ENCODE measurements at regions not wholly inside any gene's neighbourhood (a gene's known extent, or its start where the extent isn't known, plus 50 kb on each side); places are given as distances from the start of the nearest gene placed in this dataset.

DNA sequence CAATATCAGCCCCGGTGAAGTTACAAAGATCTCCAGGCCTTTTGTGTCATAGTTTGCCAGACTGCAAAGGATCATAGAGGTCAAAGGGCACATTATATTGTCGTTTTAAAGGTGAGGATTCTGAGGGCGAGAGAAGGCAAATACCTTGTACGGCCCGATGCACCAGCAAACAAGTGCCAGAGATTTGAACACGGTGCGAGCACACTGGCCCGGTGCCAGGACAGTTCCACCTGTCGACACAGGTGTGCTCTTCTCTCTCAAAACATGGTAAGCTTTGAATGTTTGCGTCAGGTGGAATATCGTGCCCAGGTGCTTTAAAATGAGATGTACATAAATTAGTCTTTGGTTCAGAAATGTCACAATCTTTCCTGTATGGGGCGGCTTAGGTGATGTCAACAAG lies 776.1 kb upstream of the ID2 start:
- H2AFZ ChIP-seq (ENCODE audit: insufficient read depth, low read length, poor library complexity), result no peak overlapping the region
- WGBS (ENCODE audit: extremely low coverage, insufficient coverage, insufficient read length), result no CpG with 5 or more reads among the region's 12 CpGs
- no peaks in the 10 kb centered on the region for H3K36me3 ChIP-seq (ENCODE audit: control insufficient read depth in 1 of 2, insufficient read depth in 2 of 2, low read length in 2 of 2)

DNA sequence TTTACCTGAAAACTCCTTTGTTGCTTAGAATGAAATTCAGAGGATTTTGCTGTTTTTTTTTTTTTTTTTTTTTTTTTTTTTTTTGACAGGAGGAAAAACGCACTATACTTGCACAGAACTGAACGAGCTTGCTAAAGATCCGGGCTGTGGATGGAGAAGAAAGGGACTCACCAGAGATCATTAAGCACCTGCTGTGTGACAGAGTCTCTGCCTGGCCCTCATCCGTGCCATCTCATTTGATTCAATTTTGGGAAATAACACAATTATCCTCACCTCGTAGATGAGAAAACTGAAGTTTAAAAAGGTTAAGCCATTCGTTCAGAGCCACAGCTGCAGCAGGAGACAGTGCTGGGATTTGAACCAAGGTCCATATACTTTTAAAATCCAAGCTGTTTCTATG lies 775.4 kb upstream of the ID2 start:
- no peak overlapping the region for H3K4me2 ChIP-seq (ENCODE audit: low read length)
- no peak overlapping the region for H3K9ac ChIP-seq (ENCODE audit: low read length)
- H3K27ac ChIP-seq (ENCODE audit: low read depth, low read length), result no peak overlapping the region
- no peaks in the 10 kb centered on the region for H3K79me1 ChIP-seq (ENCODE audit: low read length)
- H2BK5ac ChIP-seq (ENCODE audit: low read depth, low read length, poor library complexity), result no peak overlapping the region
- no peak for DNase-seq
- no peak overlapping the region for H3K18ac ChIP-seq (ENCODE audit: low read length)
- H2AK5ac ChIP-seq (ENCODE audit: low read length), result no peak overlapping the region
- no peak overlapping the region for H3K14ac ChIP-seq (ENCODE audit: low read length)
- WGBS (ENCODE audit: extremely low coverage, insufficient coverage, insufficient read length), result no CpG with 5 or more reads among the region's 6 CpGs
- H4K8ac ChIP-seq (ENCODE audit: low read depth, low read length), result no peak overlapping the region
- H2BK12ac ChIP-seq (ENCODE audit: low read length), result no peak overlapping the region
- H3K36me3 ChIP-seq (ENCODE audit: control insufficient read depth in 1 of 2, insufficient read depth in 2 of 2, low read length in 2 of 2), result no peaks in the 10 kb centered on the region
- no peaks in the 10 kb centered on the region for H3K9me3 ChIP-seq (ENCODE audit: insufficient read depth, low read depth, low read length)
- H3K79me2 ChIP-seq (ENCODE audit: control insufficient read depth, insufficient read depth, low read length, poor library complexity), result no peaks in the 10 kb centered on the region
- no peak overlapping the region for H2AFZ ChIP-seq (ENCODE audit: insufficient read depth, low read length, poor library complexity)
- H3K4ac ChIP-seq (ENCODE audit: low read depth, low read length), result no peak overlapping the region
- H3K4me1 ChIP-seq (ENCODE audit: control insufficient read depth in 1 of 2, insufficient read depth in 2 of 2, low read length in 2 of 2), result no peaks in the 10 kb centered on the region
- no peak overlapping the region for H4K91ac ChIP-seq (ENCODE audit: low read depth, low read length)
- H3K23ac ChIP-seq (ENCODE audit: low read length), result no peak overlapping the region
- no peaks in the 10 kb centered on the region for H3K27me3 ChIP-seq (ENCODE audit: insufficient read depth, low read length)
- H4K12ac ChIP-seq (ENCODE audit: low read depth, low read length), result no peak overlapping the region
- H2BK120ac ChIP-seq (ENCODE audit: insufficient read depth, low read length, poor library complexity), result no peak overlapping the region
- H3K4me3 ChIP-seq (ENCODE audit: low read depth, low read length), result no peak overlapping the region

More for the DNA sequence above, 776.1 kb upstream of the ID2 start:
- Histone ChIP-seq H4K12ac (ENCODE audit: low read depth, low read length) (no peak overlapping the region), H3K9ac (ENCODE audit: low read length) (no peak overlapping the region), H3K4me3 (ENCODE audit: low read depth, low read length) (no peak overlapping the region), H3K27me3 (ENCODE audit: insufficient read depth, low read length) (no peaks in the 10 kb centered on the region), H3K27ac (ENCODE audit: low read depth, low read length) (no peak overlapping the region), H2BK120ac (ENCODE audit: insufficient read depth, low read length, poor library complexity) (no peak overlapping the region), H3K18ac (ENCODE audit: low read length) (no peak overlapping the region), H4K91ac (ENCODE audit: low read depth, low read length) (no peak overlapping the region), H3K14ac (ENCODE audit: low read length) (no peak overlapping the region), H3K79me2 (ENCODE audit: control insufficient read depth, insufficient read depth, low read length, poor library complexity) (no peaks in the 10 kb centered on the region), H3K23ac (ENCODE audit: low read length) (no peak overlapping the region), H3K4me2 (ENCODE audit: low read length) (no peak overlapping the region), H3K4me1 (ENCODE audit: control insufficient read depth in 1 of 2, insufficient read depth in 2 of 2, low read length in 2 of 2) (no peaks in the 10 kb centered on the region), H2BK5ac (ENCODE audit: low read depth, low read length, poor library complexity) (no peak overlapping the region), H3K9me3 (ENCODE audit: insufficient read depth, low read depth, low read length) (no peaks in the 10 kb centered on the region), H3K4ac (ENCODE audit: low read depth, low read length) (no peak overlapping the region), H4K8ac (ENCODE audit: low read depth, low read length) (no peak overlapping the region), H2BK12ac (ENCODE audit: low read length) (no peak overlapping the region), H3K79me1 (ENCODE audit: low read length) (no peaks in the 10 kb centered on the region), H2AK5ac (ENCODE audit: low read length) (no peak overlapping the region)
- no peak for DNase-seq

DNA sequence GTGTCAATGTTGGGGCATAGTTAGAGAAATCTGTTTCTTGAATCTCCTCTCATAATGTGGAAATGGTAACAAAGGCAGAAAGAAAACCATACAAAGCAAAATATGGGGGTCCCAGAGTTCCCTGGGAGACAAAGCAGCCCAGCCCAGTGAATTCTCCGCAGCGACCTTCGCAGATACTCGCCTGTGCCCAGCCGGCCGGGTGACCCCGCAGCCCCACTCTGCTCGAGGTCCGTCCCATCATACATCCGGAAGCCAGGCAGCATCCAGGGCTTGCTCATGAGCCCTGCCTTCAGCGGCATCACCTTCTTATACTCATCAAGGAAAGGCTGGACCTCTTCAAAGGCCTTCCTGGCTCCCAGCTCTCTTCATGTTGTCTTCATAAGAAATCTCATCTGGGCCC lies 774.8 kb upstream of the ID2 start:
- H3K18ac ChIP-seq (ENCODE audit: low read length), result no peak overlapping the region
- no peaks in the 10 kb centered on the region for H3K79me2 ChIP-seq (ENCODE audit: control insufficient read depth, insufficient read depth, low read length, poor library complexity)
- no peak overlapping the region for H4K12ac ChIP-seq (ENCODE audit: low read depth, low read length)
- H3K4me2 ChIP-seq (ENCODE audit: low read length), result no peak overlapping the region
- H3K9ac ChIP-seq (ENCODE audit: low read length), result no peak overlapping the region
- DNase-seq, result no peak
- no peak overlapping the region for H2AFZ ChIP-seq (ENCODE audit: insufficient read depth, low read length, poor library complexity)
- no peak overlapping the region for H2AK5ac ChIP-seq (ENCODE audit: low read length)
- no peaks in the 10 kb centered on the region for H3K36me3 ChIP-seq (ENCODE audit: control insufficient read depth in 1 of 2, insufficient read depth in 2 of 2, low read length in 2 of 2)
- WGBS (ENCODE audit: extremely low coverage, insufficient coverage, insufficient read length), result no CpG with 5 or more reads among the region's 11 CpGs
- no peak overlapping the region for H3K14ac ChIP-seq (ENCODE audit: low read length)
- no peaks in the 10 kb centered on the region for H3K79me1 ChIP-seq (ENCODE audit: low read length)
- no peaks in the 10 kb centered on the region for H3K4me1 ChIP-seq (ENCODE audit: control insufficient read depth in 1 of 2, insufficient read depth in 2 of 2, low read length in 2 of 2)
- no peak overlapping the region for H2BK120ac ChIP-seq (ENCODE audit: insufficient read depth, low read length, poor library complexity)
- H2BK5ac ChIP-seq (ENCODE audit: low read depth, low read length, poor library complexity), result no peak overlapping the region
- H4K8ac ChIP-seq (ENCODE audit: low read depth, low read length), result no peak overlapping the region
- H3K23ac ChIP-seq (ENCODE audit: low read length), result no peak overlapping the region
- H4K91ac ChIP-seq (ENCODE audit: low read depth, low read length), result no peak overlapping the region
- H2BK12ac ChIP-seq (ENCODE audit: low read length), result no peak overlapping the region
- H3K27me3 ChIP-seq (ENCODE audit: insufficient read depth, low read length), result no peaks in the 10 kb centered on the region
- no peak overlapping the region for H3K27ac ChIP-seq (ENCODE audit: low read depth, low read length)
- no peaks in the 10 kb centered on the region for H3K9me3 ChIP-seq (ENCODE audit: insufficient read depth, low read depth, low read length)
- H3K4me3 ChIP-seq (ENCODE audit: low read depth, low read length), result no peak overlapping the region
- H3K4ac ChIP-seq (ENCODE audit: low read depth, low read length), result no peak overlapping the region

DNA sequence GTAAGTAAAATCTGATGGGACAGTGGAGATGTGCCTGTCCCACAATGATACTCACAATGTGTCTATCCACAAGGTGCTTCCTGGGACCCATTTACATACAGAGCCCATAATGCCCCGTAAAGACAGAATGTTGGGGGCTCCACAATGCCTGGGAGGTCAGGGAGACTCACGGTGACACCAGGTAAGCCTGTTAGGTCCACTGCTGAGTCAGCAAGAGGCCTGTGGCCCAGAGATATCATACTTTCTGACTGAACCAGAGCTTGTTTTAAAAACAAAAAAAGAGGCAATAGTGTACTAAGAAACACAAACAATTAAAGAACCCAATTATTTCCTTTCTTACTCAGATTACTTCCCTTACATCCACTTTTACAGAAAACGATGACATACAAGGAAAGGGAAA lies 771.1 kb upstream of the ID2 start:
- Histone ChIP-seq H3K4me3 (ENCODE audit: low read depth, low read length) (no peak overlapping the region), H4K91ac (ENCODE audit: low read depth, low read length) (no peak overlapping the region)

More for the DNA sequence above, 771.1 kb upstream of the ID2 start:
- Histone ChIP-seq H3K9ac (ENCODE audit: low read length) (no peak overlapping the region), H3K18ac (ENCODE audit: low read length) (no peak overlapping the region), H3K79me2 (ENCODE audit: control insufficient read depth, insufficient read depth, low read length, poor library complexity) (no peaks in the 10 kb centered on the region), H3K27ac (ENCODE audit: low read depth, low read length) (no peak overlapping the region), H3K14ac (ENCODE audit: low read length) (no peak overlapping the region), H2BK5ac (ENCODE audit: low read depth, low read length, poor library complexity) (no peak overlapping the region), H2AFZ (ENCODE audit: insufficient read depth, low read length, poor library complexity) (no peak overlapping the region), H3K27me3 (ENCODE audit: insufficient read depth, low read length) (no peaks in the 10 kb centered on the region), H3K4me1 (ENCODE audit: control insufficient read depth in 1 of 2, insufficient read depth in 2 of 2, low read length in 2 of 2) (no peaks in the 10 kb centered on the region), H4K8ac (ENCODE audit: low read depth, low read length) (no peak overlapping the region), H2BK12ac (ENCODE audit: low read length) (no peak overlapping the region), H4K12ac (ENCODE audit: low read depth, low read length) (no peak overlapping the region), H2AK5ac (ENCODE audit: low read length) (no peak overlapping the region), H3K4ac (ENCODE audit: low read depth, low read length) (no peak overlapping the region), H3K79me1 (ENCODE audit: low read length) (no peaks in the 10 kb centered on the region), H3K36me3 (ENCODE audit: control insufficient read depth in 1 of 2, insufficient read depth in 2 of 2, low read length in 2 of 2) (no peaks in the 10 kb centered on the region), H3K9me3 (ENCODE audit: insufficient read depth, low read depth, low read length) (no peaks in the 10 kb centered on the region), H3K23ac (ENCODE audit: low read length) (no peak overlapping the region), H3K4me2 (ENCODE audit: low read length) (no peak overlapping the region), H2BK120ac (ENCODE audit: insufficient read depth, low read length, poor library complexity) (no peak overlapping the region)
- WGBS (ENCODE audit: extremely low coverage, insufficient coverage, insufficient read length), result no CpG with 5 or more reads among the region's 3 CpGs
- no peak for DNase-seq

All from trophoblast cell (in vitro differentiated cells and primary cell).